Neuronal stem cell (in vitro differentiated cells): ENCODE measurements at regions not wholly inside any gene's neighbourhood (a gene's known extent, or its start where the extent isn't known, plus 50 kb on each side); places are given as distances from the start of the nearest gene placed in this dataset.
A peak's percentile ranks its signal among the peaks of the same experiment; 100 is the strongest.

Source experiments
- DNase-seq: peaks from one replicate; pipeline ENCODE4 v3.0.0-alpha.2; 2013; ENCODE audit warnings: low spot score
- H2AFZ ChIP-seq: one replicate; pipeline ENCODE4 v1.6.1; 2013; ENCODE audit warnings: mild to moderate bottlenecking, low read length, inconsistent platforms
- H2AK5ac ChIP-seq: 2 replicates; pipeline ENCODE4 v1.6.1; 2013; ENCODE audit warnings: low read depth, mild to moderate bottlenecking, inconsistent platforms, low read length, moderate library complexity, mixed read lengths
- H2BK120ac ChIP-seq: 2 replicates; pipeline ENCODE4 v1.6.1; 2013; ENCODE audit warnings: low read depth, mild to moderate bottlenecking, inconsistent platforms, low read length, moderate library complexity, mixed read lengths
- H2BK12ac ChIP-seq: one replicate; pipeline ENCODE4 v1.6.1; 2013; ENCODE audit warnings: low read length, inconsistent platforms
- H2BK15ac ChIP-seq: 2 replicates; pipeline ENCODE4 v1.6.1; 2013; ENCODE audit warnings: mild to moderate bottlenecking, low read length, inconsistent platforms, mixed read lengths
- H2BK5ac ChIP-seq: one replicate; pipeline ENCODE4 v1.6.1; 2013; ENCODE audit warnings: inconsistent platforms, mild to moderate bottlenecking, low read length, moderate library complexity
- H3K14ac ChIP-seq: one replicate; pipeline ENCODE4 v1.6.1; 2013; ENCODE audit warnings: low read length, inconsistent platforms
- H3K18ac ChIP-seq: 2 replicates; pipeline ENCODE4 v1.6.1; 2013; ENCODE audit warnings: low read length, inconsistent platforms
- H3K23ac ChIP-seq: 2 replicates; pipeline ENCODE4 v1.6.1; 2013; ENCODE audit warnings: low read depth, mild to moderate bottlenecking, mixed read lengths, low read length, inconsistent platforms; ENCODE audit not compliant: poor library complexity
- H3K27ac ChIP-seq: replicated peaks from 3 replicates; pipeline ENCODE4 v1.5.1; 2013; ENCODE audit warnings: low read length, inconsistent platforms
- H3K27me3 ChIP-seq, 3 experiments: 2 replicates each; pipeline ENCODE4 v1.6.1; 2013; ENCODE audit warnings: low read length in 3 of 3, mild to moderate bottlenecking in 2 of 3, inconsistent platforms in 1 of 3, low read depth in 1 of 3, mixed read lengths in 1 of 3, moderate library complexity in 1 of 3; ENCODE audit not compliant: control insufficient read depth in 3 of 3, insufficient read depth in 3 of 3
- H3K36me3 ChIP-seq, 2 donors: replicated peaks in 1 of 2; 2 replicates each; pipeline ENCODE4 v1.6.1; 2013; ENCODE audit warnings: low read length in 2 of 2; ENCODE audit not compliant: control insufficient read depth in 2 of 2, insufficient read depth in 2 of 2
- H3K4ac ChIP-seq: 2 replicates; pipeline ENCODE4 v1.6.1; 2013; ENCODE audit warnings: inconsistent platforms, mild to moderate bottlenecking, low read length, moderate library complexity
- H3K4me1 ChIP-seq, 2 donors: 1 replicate in 1 of 2; 2 replicates in 1 of 2; pipeline ENCODE4 v1.6.1; 2013; ENCODE audit warnings: low read length in 2 of 2, low read depth in 1 of 2; ENCODE audit not compliant: control insufficient read depth in 2 of 2, insufficient read depth in 1 of 2
- H3K4me2 ChIP-seq: one replicate; pipeline ENCODE4 v1.6.1; 2013; ENCODE audit warnings: mild to moderate bottlenecking, low read length, inconsistent platforms; ENCODE audit not compliant: insufficient read depth, poor library complexity, severe bottlenecking
- H3K4me3 ChIP-seq, 2 donors: 2 replicates each; pipeline ENCODE4 v1.5.1; 2013; ENCODE audit warnings: low read length in 2 of 2, mild to moderate bottlenecking in 2 of 2, inconsistent platforms in 1 of 2, moderate library complexity in 1 of 2
- H3K79me1 ChIP-seq: one replicate; pipeline ENCODE4 v1.6.1; 2013; ENCODE audit warnings: low read depth, mild to moderate bottlenecking, inconsistent platforms, low read length, moderate library complexity
- H3K9ac ChIP-seq: one replicate; pipeline ENCODE4 v1.6.1; 2013; ENCODE audit warnings: mild to moderate bottlenecking, low read depth, low read length, inconsistent platforms; ENCODE audit not compliant: poor library complexity
- H3K9me3 ChIP-seq, 2 donors: replicated peaks in 1 of 2; 2 replicates each; pipeline versions ENCODE3 to v1.6.1; 2013; ENCODE audit warnings: low read length in 2 of 2, mild to moderate bottlenecking in 2 of 2, inconsistent platforms in 1 of 2, low read depth in 1 of 2, mixed read lengths in 1 of 2, moderate library complexity in 1 of 2; ENCODE audit not compliant: control insufficient read depth in 2 of 2, insufficient read depth in 1 of 2
- H4K8ac ChIP-seq: one replicate; pipeline ENCODE4 v1.6.1; 2013; ENCODE audit warnings: low read depth, mild to moderate bottlenecking, inconsistent platforms, low read length, moderate library complexity
- H4K91ac ChIP-seq: one replicate; pipeline ENCODE4 v1.6.1; 2013; ENCODE audit warnings: low read length, low read depth, mild to moderate bottlenecking, inconsistent platforms; ENCODE audit not compliant: poor library complexity
- WGBS, 2 donors: extraction: QIAGEN DNeasy Blood & Tissue Kit; methylation state at CpG; one replicate each; pipeline ENCODE4 v1.1.7; 2013; ENCODE audit warnings: missing lambda C conversion rate in 2 of 2, mixed read lengths in 1 of 2; ENCODE audit not compliant: insufficient read length in 2 of 2, insufficient replicate concordance in 1 of 2; ENCODE audit errors: extremely low coverage in 2 of 2; 5-methylcytosine and 5-hydroxymethylcytosine counted together

GRCh38 chr4:54971474-54971950 is 153.9 kb downstream of the KDR start:
- H2AFZ ChIP-seq = peak overlapping the region; percentile 60
- no peaks in the 10 kb centered on the region for H3K79me1 ChIP-seq

DNA sequence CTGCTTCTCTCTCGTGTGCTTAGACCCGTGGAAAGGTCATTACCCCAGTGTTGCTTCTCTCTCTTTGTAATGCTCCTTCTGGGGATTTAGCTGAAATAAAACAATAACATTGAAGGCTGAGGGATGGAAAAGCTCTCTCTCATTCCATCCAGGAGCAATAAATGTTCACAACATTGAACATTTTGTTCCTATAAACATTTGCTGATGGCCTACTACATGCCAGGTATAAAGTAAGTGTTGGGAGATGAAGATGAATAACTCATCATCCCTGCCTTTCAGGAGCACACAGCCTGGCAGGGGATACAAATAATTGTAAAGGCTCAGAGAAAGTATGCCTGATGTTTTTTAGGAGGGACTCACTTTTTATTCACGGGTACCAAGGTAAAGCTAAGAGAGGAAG is 158.1 kb downstream of the KDR start:
- DNase-seq = no peak
- no peaks in the 10 kb centered on the region for H3K79me1 ChIP-seq
- no peaks in the 10 kb centered on the region for H3K9me3 ChIP-seq
- no peaks in the 10 kb centered on the region for H3K36me3 ChIP-seq
- H3K18ac ChIP-seq = no peak overlapping the region
- no peak overlapping the region for H3K23ac ChIP-seq
- no peak overlapping the region for H2BK12ac ChIP-seq
- H2BK5ac ChIP-seq = no peak overlapping the region
- no peak overlapping the region for H2AK5ac ChIP-seq
- H3K9ac ChIP-seq = no peak overlapping the region
- no peak overlapping the region for H3K27ac ChIP-seq
- H4K91ac ChIP-seq = no peak overlapping the region
- H2BK15ac ChIP-seq = no peak overlapping the region
- whole genome bisulfite sequencing, 2 donors = no CpG with 5 or more reads among the region's 3 CpGs
- H3K4ac ChIP-seq = no peak overlapping the region
- no peak overlapping the region for H2BK120ac ChIP-seq
- no peak overlapping the region for H4K8ac ChIP-seq
- H2AFZ ChIP-seq = no peak overlapping the region
- H3K27me3 ChIP-seq = no peaks in the 10 kb centered on the region
- no peaks in the 10 kb centered on the region for H3K4me1 ChIP-seq
- H3K14ac ChIP-seq = no peak overlapping the region
- no peak overlapping the region for H3K4me2 ChIP-seq
- H3K4me3 ChIP-seq = no peak overlapping the region

More at GRCh38 chr4:54971474-54971950, 153.9 kb downstream of the KDR start:
- Histone ChIP-seq H3K36me3 (no peaks in the 10 kb centered on the region), H3K23ac (no peak overlapping the region), H2AK5ac (no peak overlapping the region), H3K4ac (no peak overlapping the region), H3K4me2 (no peak overlapping the region), H2BK15ac (no peak overlapping the region), H3K9ac (no peak overlapping the region), H2BK120ac (no peak overlapping the region), H4K8ac (no peak overlapping the region), H3K4me1 (no peaks in the 10 kb centered on the region), H3K14ac (no peak overlapping the region), H2BK5ac (no peak overlapping the region), H3K27ac (no peak overlapping the region), H2BK12ac (no peak overlapping the region), H3K9me3 (no peaks in the 10 kb centered on the region), H4K91ac (no peak overlapping the region), H3K18ac (no peak overlapping the region), H3K4me3 (no peak overlapping the region), H3K27me3 (no peaks in the 10 kb centered on the region)
- DNase-seq = peak; percentile 29
- no CpG with 5 or more reads among the region's 7 CpGs for WGBS, 2 donors

DNA sequence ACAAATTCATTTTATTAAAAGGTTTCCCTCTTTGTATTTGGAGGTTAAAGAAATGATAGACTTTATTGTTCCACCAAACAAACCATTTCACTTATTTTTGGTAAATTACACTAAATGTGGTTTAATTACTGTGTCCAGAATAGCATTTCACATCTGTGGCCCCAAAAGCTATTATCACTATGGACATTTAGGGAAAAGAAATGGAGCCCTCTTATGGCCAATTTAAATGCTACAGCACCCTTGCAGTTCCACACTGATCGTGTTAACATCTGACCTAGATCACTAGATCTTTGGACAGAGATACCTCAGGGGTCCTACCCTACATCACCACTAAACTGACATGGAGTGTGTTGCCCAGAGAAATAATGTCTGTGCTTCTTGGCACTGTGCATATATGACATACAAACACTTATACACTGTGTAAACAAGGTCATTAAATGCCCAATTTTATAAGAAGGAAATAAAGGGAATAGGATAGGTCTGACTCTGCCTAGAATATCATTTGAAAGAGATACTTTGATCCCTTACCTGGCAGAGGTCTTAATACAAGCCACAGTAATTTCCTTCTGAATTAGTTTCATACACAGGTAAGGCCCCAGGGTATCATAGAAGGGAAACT is 163.9 kb downstream of the KDR start:
- Histone ChIP-seq H3K4me1 (no peaks in the 10 kb centered on the region), H4K8ac (no peak overlapping the region), H2AFZ (no peak overlapping the region), H3K27ac (no peak overlapping the region), H2BK15ac (no peak overlapping the region), H3K14ac (no peak overlapping the region), H3K4me3 (no peak overlapping the region), H3K9me3 (no peaks in the 10 kb centered on the region), H3K36me3 (no peaks in the 10 kb centered on the region), H3K4me2 (no peak overlapping the region), H2AK5ac (no peak overlapping the region), H3K18ac (no peak overlapping the region), H2BK120ac (no peak overlapping the region), H3K9ac (no peak overlapping the region), H4K91ac (no peak overlapping the region), H2BK12ac (no peak overlapping the region), H3K4ac (no peak overlapping the region), H2BK5ac (no peak overlapping the region), H3K79me1 (no peaks in the 10 kb centered on the region), H3K27me3 (no peaks in the 10 kb centered on the region), H3K23ac (no peak overlapping the region)
- no peak for DNase-seq
- WGBS, 2 donors = no CpG with 5 or more reads among the region's 1 CpG

DNA sequence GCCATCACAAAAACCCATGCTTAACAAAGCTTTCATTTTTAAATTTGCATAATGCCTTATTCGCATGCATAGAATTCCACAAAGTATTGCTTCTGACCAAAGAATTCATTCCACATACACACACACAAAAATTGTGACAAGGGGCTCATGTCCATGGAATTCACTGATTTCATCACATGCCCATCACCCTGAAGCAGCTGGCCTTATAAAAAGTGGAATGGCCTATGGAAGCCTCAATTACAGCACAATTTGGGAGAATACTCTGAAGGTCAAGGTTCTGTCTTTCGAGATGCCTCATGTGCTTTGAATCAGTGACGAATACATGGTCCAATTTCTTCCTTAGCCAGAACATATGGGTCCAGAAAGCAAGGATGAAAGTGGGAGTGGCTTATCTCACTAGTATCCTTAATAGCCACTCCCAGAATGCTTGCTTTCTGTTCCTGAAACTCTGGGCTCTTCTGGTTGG is 165.7 kb downstream of the KDR start:
- H3K4ac ChIP-seq = no peak overlapping the region
- no peak overlapping the region for H4K91ac ChIP-seq
- H2AFZ ChIP-seq = no peak overlapping the region
- no peaks in the 10 kb centered on the region for H3K27me3 ChIP-seq
- H3K18ac ChIP-seq = no peak overlapping the region
- H3K27ac ChIP-seq = no peak overlapping the region
- H2AK5ac ChIP-seq = no peak overlapping the region
- H3K4me1 ChIP-seq = no peaks in the 10 kb centered on the region
- DNase-seq = no peak
- no peaks in the 10 kb centered on the region for H3K36me3 ChIP-seq
- no peaks in the 10 kb centered on the region for H3K9me3 ChIP-seq
- no peak overlapping the region for H2BK120ac ChIP-seq
- H3K4me3 ChIP-seq = no peak overlapping the region
- no peak overlapping the region for H2BK12ac ChIP-seq
- H3K79me1 ChIP-seq = no peaks in the 10 kb centered on the region
- H4K8ac ChIP-seq = no peak overlapping the region
- no CpG with 5 or more reads among the region's 3 CpGs for WGBS, 2 donors
- H3K14ac ChIP-seq = no peak overlapping the region
- no peak overlapping the region for H3K9ac ChIP-seq
- no peak overlapping the region for H2BK5ac ChIP-seq
- H2BK15ac ChIP-seq = no peak overlapping the region
- H3K4me2 ChIP-seq = no peak overlapping the region
- no peak overlapping the region for H3K23ac ChIP-seq
